ENCODE measurements at regions not wholly inside any gene's neighbourhood (a gene's known extent, or its start where the extent isn't known, plus 50 kb on each side); places are given as distances from the start of the nearest gene placed in this dataset.
"Not testable (repeated sequence)": the region's sequence is repeated elsewhere in the genome, so short reads cannot be mapped to it uniquely, and the experiment has no call there.

- H3K4me1 ChIP-seq (ENCODE audit: insufficient read depth, low read length), result no peaks in the 10 kb centered on the region
- ChIA-PET POLR2A (ENCODE audit: unreplicated experiment) (no interaction called here), CTCF (no interaction called here)
- no peak overlapping the region for H3K27ac ChIP-seq (ENCODE audit: low read length)
- no peak overlapping the region for H3K4me3 ChIP-seq (ENCODE audit: low read length)
- no peak for TF ChIP-seq EZH2phosphoT487 (IDR thresholded peaks at IDR 0.05; ENCODE audit: borderline replicate concordance, low read length)
- TF ChIP-seq, protein P1, sequence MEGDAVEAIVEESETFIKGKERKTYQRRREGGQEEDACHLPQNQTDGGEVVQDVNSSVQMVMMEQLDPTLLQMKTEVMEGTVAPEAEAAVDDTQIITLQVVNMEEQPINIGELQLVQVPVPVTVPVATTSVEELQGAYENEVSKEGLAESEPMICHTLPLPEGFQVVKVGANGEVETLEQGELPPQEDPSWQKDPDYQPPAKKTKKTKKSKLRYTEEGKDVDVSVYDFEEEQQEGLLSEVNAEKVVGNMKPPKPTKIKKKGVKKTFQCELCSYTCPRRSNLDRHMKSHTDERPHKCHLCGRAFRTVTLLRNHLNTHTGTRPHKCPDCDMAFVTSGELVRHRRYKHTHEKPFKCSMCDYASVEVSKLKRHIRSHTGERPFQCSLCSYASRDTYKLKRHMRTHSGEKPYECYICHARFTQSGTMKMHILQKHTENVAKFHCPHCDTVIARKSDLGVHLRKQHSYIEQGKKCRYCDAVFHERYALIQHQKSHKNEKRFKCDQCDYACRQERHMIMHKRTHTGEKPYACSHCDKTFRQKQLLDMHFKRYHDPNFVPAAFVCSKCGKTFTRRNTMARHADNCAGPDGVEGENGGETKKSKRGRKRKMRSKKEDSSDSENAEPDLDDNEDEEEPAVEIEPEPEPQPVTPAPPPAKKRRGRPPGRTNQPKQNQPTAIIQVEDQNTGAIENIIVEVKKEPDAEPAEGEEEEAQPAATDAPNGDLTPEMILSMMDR (conservative IDR thresholded peaks at IDR 0.05; ENCODE audit: low read depth, low read length), result no peak
- TF ChIP-seq EZH2 (IDR thresholded peaks at IDR 0.05; ENCODE audit: low read length, unreplicated experiment), result no peak
- no peak overlapping the region for H3K9ac ChIP-seq (ENCODE audit: low read length)
- no peaks in the 10 kb centered on the region for H3K9me3 ChIP-seq (ENCODE audit: low read length)
- DNase-seq, result no peak
- no peaks in the 10 kb centered on the region for H3K36me3 ChIP-seq (ENCODE audit: low read depth, low read length)
- no peak overlapping the region for H3K4me2 ChIP-seq (ENCODE audit: low read length)
- no peak for ATAC-seq
- no peaks in the 10 kb centered on the region for H3K9me2 ChIP-seq (replicated peaks; ENCODE audit: low read length)
- BruUV-seq (replicated peaks), result no TSS peak
- H3K27me3 ChIP-seq (ENCODE audit: low read length), result no peaks in the 10 kb centered on the region
- intact Hi-C loops (cut with micrococcal nuclease), result no loop called here
- H3F3A ChIP-seq (ENCODE audit: low read length, unreplicated experiment), result no peaks in the 10 kb centered on the region
- no peak overlapping the region for H2AFZ ChIP-seq (ENCODE audit: low read length)
- no peaks in the 10 kb centered on the region for H3K79me2 ChIP-seq (ENCODE audit: low read length)
- no peaks in the 10 kb centered on the region for H4K20me1 ChIP-seq (ENCODE audit: low read length)
Measured at GRCh38 chrY:12296460-12296859, 404.6 kb upstream of the USP9Y start.

- H3K4me2 ChIP-seq (ENCODE audit: low read length); H3K4me1 ChIP-seq (ENCODE audit: insufficient read depth, low read length); POLR2A ChIA-PET (ENCODE audit: unreplicated experiment); H2AFZ ChIP-seq (ENCODE audit: low read length); BruUV-seq (replicated peaks); CTCF ChIA-PET; intact Hi-C loops (cut with micrococcal nuclease); H3K9me3 ChIP-seq (ENCODE audit: low read length); H3K9me2 ChIP-seq (replicated peaks; ENCODE audit: low read length); H3K36me3 ChIP-seq (ENCODE audit: low read depth, low read length); H3K4me3 ChIP-seq (ENCODE audit: low read length); ATAC-seq; H3K9ac ChIP-seq (ENCODE audit: low read length); DNase-seq; H3F3A ChIP-seq (ENCODE audit: low read length, unreplicated experiment); H3K27me3 ChIP-seq (ENCODE audit: low read length); H4K20me1 ChIP-seq (ENCODE audit: low read length); H3K27ac ChIP-seq (ENCODE audit: low read length); H3K79me2 ChIP-seq (ENCODE audit: low read length): not testable (repeated sequence)
Measured at GRCh38 chrY:12299796-12300195, 401.2 kb upstream of the USP9Y start.

- no peak overlapping the region for H3K9ac ChIP-seq (ENCODE audit: low read length)
- POLR2A ChIA-PET (ENCODE audit: unreplicated experiment), result no interaction called here
- no peaks in the 10 kb centered on the region for H3K9me2 ChIP-seq (replicated peaks; ENCODE audit: low read length)
- H3K36me3 ChIP-seq (ENCODE audit: low read depth, low read length), result no peaks in the 10 kb centered on the region
- no peaks in the 10 kb centered on the region for H3K4me1 ChIP-seq (ENCODE audit: insufficient read depth, low read length)
- no peaks in the 10 kb centered on the region for H3K79me2 ChIP-seq (ENCODE audit: low read length)
- CTCF ChIA-PET, result no interaction called here
- no peak overlapping the region for H3K4me3 ChIP-seq (ENCODE audit: low read length)
- H4K20me1 ChIP-seq (ENCODE audit: low read length), result no peaks in the 10 kb centered on the region
- H3K9me3 ChIP-seq (ENCODE audit: low read length), result no peaks in the 10 kb centered on the region
- H2AFZ ChIP-seq (ENCODE audit: low read length), result no peak overlapping the region
- H3F3A ChIP-seq (ENCODE audit: low read length, unreplicated experiment), result no peaks in the 10 kb centered on the region
- no peak for ATAC-seq
- no TSS peak for BruUV-seq (replicated peaks)
- no peak overlapping the region for H3K27ac ChIP-seq (ENCODE audit: low read length)
- no peak overlapping the region for H3K4me2 ChIP-seq (ENCODE audit: low read length)
- no peaks in the 10 kb centered on the region for H3K27me3 ChIP-seq (ENCODE audit: low read length)
- TF ChIP-seq EZH2phosphoT487 (IDR thresholded peaks at IDR 0.05; ENCODE audit: borderline replicate concordance, low read length) (no peak), EZH2 (IDR thresholded peaks at IDR 0.05; ENCODE audit: low read length, unreplicated experiment) (no peak)
- TF ChIP-seq, protein P1 (conservative IDR thresholded peaks at IDR 0.05; ENCODE audit: low read depth, low read length), result no peak
- no peak for DNase-seq
- intact Hi-C loops (cut with micrococcal nuclease), result no loop called here
Measured at GRCh38 chrY:12303464-12303863, 397.6 kb upstream of the USP9Y start.

All from PC-3 (cell line).